ENCODE measurements at regions not wholly inside any gene's neighbourhood (a gene's known extent, or its start where the extent isn't known, plus 50 kb on each side); places are given as distances from the start of the nearest gene placed in this dataset.

GRCh38 chr2:146870691-146871090, 974.1 kb upstream of the ACVR2A start:
- no peak for DNase-seq
- H3K4me1 ChIP-seq (ENCODE audit: low read depth) = no peaks in the 10 kb centered on the region
- no peak for TF ChIP-seq CTCF (IDR thresholded peaks at IDR 0.05)
- ATAC-seq = no peak
- no peak overlapping the region for H3K4me3 ChIP-seq
- H3K36me3 ChIP-seq (ENCODE audit: low read depth) = no peaks in the 10 kb centered on the region
- intact Hi-C loops (cut with DNase I, micrococcal nuclease) = no loop called here
- H3K9me3 ChIP-seq = no peaks in the 10 kb centered on the region

- Histone ChIP-seq H3K4me1 (ENCODE audit: low read depth) (no peaks in the 10 kb centered on the region), H3K4me3 (no peak overlapping the region), H3K36me3 (ENCODE audit: low read depth) (no peaks in the 10 kb centered on the region), H3K9me3 (peaks cover 3% of the 10 kb centered on the region)
- ATAC-seq (no peak), DNase-seq (no peak)
- intact Hi-C loops (cut with DNase I, micrococcal nuclease) = no loop called here
- no peak for TF ChIP-seq CTCF (IDR thresholded peaks at IDR 0.05)
These were observed 975.5 kb upstream of the ACVR2A start for GRCh38 chr2:146869328-146869727.

- TF ChIP-seq CTCF (IDR thresholded peaks at IDR 0.05) = no peak
- Histone ChIP-seq H3K4me3 (no peak overlapping the region), H3K9me3 (peaks cover 5% of the 10 kb centered on the region), H3K36me3 (ENCODE audit: low read depth) (no peaks in the 10 kb centered on the region), H3K4me1 (ENCODE audit: low read depth) (no peaks in the 10 kb centered on the region)
- DNase-seq = no peak
- no peak for ATAC-seq
- intact Hi-C loops (cut with DNase I, micrococcal nuclease) = no loop called here
These were observed 976.8 kb upstream of the ACVR2A start for GRCh38 chr2:146868051-146868450.

GRCh38 chr2:146867477-146867986, 977.3 kb upstream of the ACVR2A start:
- Histone ChIP-seq H3K4me1 (ENCODE audit: low read depth) (no peaks in the 10 kb centered on the region), H3K4me3 (no peak overlapping the region), H3K36me3 (ENCODE audit: low read depth) (no peaks in the 10 kb centered on the region), H3K9me3 (peaks cover 5% of the 10 kb centered on the region)
- ATAC-seq (no peak), DNase-seq (no peak)
- no peak for TF ChIP-seq CTCF (IDR thresholded peaks at IDR 0.05)
- intact Hi-C loops (cut with DNase I, micrococcal nuclease) = no loop called here

- no peaks in the 10 kb centered on the region for H3K36me3 ChIP-seq (ENCODE audit: low read depth)
- no peak for TF ChIP-seq CTCF (IDR thresholded peaks at IDR 0.05)
- DNase-seq (no peak), ATAC-seq (no peak)
- no peaks in the 10 kb centered on the region for H3K4me1 ChIP-seq (ENCODE audit: low read depth)
- intact Hi-C loops (cut with DNase I, micrococcal nuclease) = no loop called here
- no peaks in the 10 kb centered on the region for H3K9me3 ChIP-seq
- H3K4me3 ChIP-seq = no peak overlapping the region
These were observed 990.9 kb upstream of the ACVR2A start for GRCh38 chr2:146853741-146854444.

Data from mucosa of descending colon (tissue), 3 donors.